H1 (cell line): ENCODE measurements at regions not wholly inside any gene's neighbourhood (a gene's known extent, or its start where the extent isn't known, plus 50 kb on each side); places are given as distances from the start of the nearest gene placed in this dataset.

Experiments used
- CTCF ChIA-PET: fragments of 300-600 bp; sonication (Branson Sonifier 250); formaldehyde crosslinking; loops from one replicate; lab custom pipeline; 2021; ENCODE audit not compliant: partially characterized antibody; lab: Charles Lee
- POLR2A ChIA-PET: fragments of 300-600 bp; sonication (Branson Sonifier 250); formaldehyde crosslinking; loops from one replicate; lab custom pipeline; 2021; ENCODE audit warnings: inconsistent platforms; ENCODE audit not compliant: partially characterized antibody; lab: Charles Lee
- DNase-seq, 2 experiments: peaks; one replicate each; pipeline versions ENCODE4 v3.0.0 to v3.0.0-alpha.2; 2010 to 2022; ENCODE audit warnings: low spot score in 2 of 2, low read depth in 1 of 2, mixed read lengths in 1 of 2
- FAIRE-seq: peaks from 2 replicates; lab custom pipeline; 2011; peaks lifted over from hg19 to GRCh38; lab: Jason Lieb, UNC
- H2AFZ ChIP-seq: 2 replicates; pipeline ENCODE4 v1.8.1; 2012; ENCODE audit warnings: low read length, inconsistent platforms
- H2AK5ac ChIP-seq: 2 replicates; pipeline ENCODE4 v1.6.1; 2013; ENCODE audit warnings: low read depth, low read length
- H2BK120ac ChIP-seq: replicated peaks from 2 replicates; pipeline ENCODE3; 2013; ENCODE audit warnings: low read depth, low read length, inconsistent platforms
- H2BK12ac ChIP-seq: 2 replicates; pipeline ENCODE4 v1.6.1; 2013; ENCODE audit warnings: low read depth, low read length
- H2BK15ac ChIP-seq: 2 replicates; pipeline ENCODE4 v1.6.1; 2013; ENCODE audit warnings: low read length
- H2BK20ac ChIP-seq: 2 replicates; pipeline ENCODE4 v1.6.1; 2013; ENCODE audit warnings: low read length
- H2BK5ac ChIP-seq: 2 replicates; pipeline ENCODE4 v1.6.1; 2013; ENCODE audit warnings: low read depth, low read length
- H3K14ac ChIP-seq: 2 replicates; pipeline ENCODE4 v1.6.1; 2013; ENCODE audit warnings: inconsistent platforms; ENCODE audit not compliant: insufficient read length
- H3K18ac ChIP-seq: 2 replicates; pipeline ENCODE4 v1.6.1; 2013; ENCODE audit warnings: low read length; ENCODE audit errors: extremely low read depth
- H3K23ac ChIP-seq: 2 replicates; pipeline ENCODE4 v1.6.1; 2013; ENCODE audit warnings: inconsistent platforms; ENCODE audit not compliant: insufficient read length
- H3K23me2 ChIP-seq: 2 replicates; pipeline ENCODE4 v1.6.1; 2013; ENCODE audit warnings: low read depth, low read length
- H3K27ac ChIP-seq: 2 replicates; pipeline ENCODE4 v1.6.1; 2011; ENCODE audit warnings: low read depth, low read length, inconsistent platforms
- H3K27me3 ChIP-seq, 4 experiments: replicated peaks in 1 of 4; 1 replicate in 1 of 4; 2 replicates in 3 of 4; pipeline versions ENCODE4 v1.6.1 to v1.8.1; 2011 to 2013; ENCODE audit warnings: low read length in 3 of 4, mild to moderate bottlenecking in 3 of 4, inconsistent platforms in 2 of 4, mixed read lengths in 2 of 4, moderate library complexity in 1 of 4; ENCODE audit not compliant: control insufficient read depth in 3 of 4, insufficient read depth in 3 of 4; ENCODE audit errors: extremely low read depth in 1 of 4
- H3K36me3 ChIP-seq, 4 experiments: 2 replicates each; pipeline versions ENCODE4 v1.6.1 to v1.8.1; 2011 to 2013; ENCODE audit warnings: mild to moderate bottlenecking in 4 of 4, low read length in 3 of 4, moderate library complexity in 2 of 4, control low read depth in 1 of 4, inconsistent platforms in 1 of 4; ENCODE audit not compliant: insufficient read depth in 4 of 4, control insufficient read depth in 2 of 4
- H3K4ac ChIP-seq: replicated peaks from 2 replicates; pipeline ENCODE3; 2013; ENCODE audit warnings: low read length, low read depth, mixed read lengths, inconsistent platforms; ENCODE audit not compliant: insufficient read length
- H3K4me1 ChIP-seq, 4 experiments: replicated peaks in 1 of 4; 1 replicate in 1 of 4; 2 replicates in 3 of 4; pipeline versions ENCODE4 v1.6.1 to v1.8.1; 2011 to 2013; ENCODE audit warnings: low read length in 3 of 4, inconsistent platforms in 2 of 4, mixed read lengths in 1 of 4; ENCODE audit not compliant: insufficient read depth in 4 of 4, control insufficient read depth in 3 of 4
- H3K4me2 ChIP-seq, 2 experiments: 2 replicates each; pipeline versions ENCODE4 v1.6.1 to v1.8.1; 2011 to 2013; ENCODE audit warnings: low read depth in 2 of 2, low read length in 2 of 2, control low read depth in 1 of 2, inconsistent platforms in 1 of 2, mild to moderate bottlenecking in 1 of 2; ENCODE audit not compliant: insufficient read depth in 1 of 2
- H3K4me3 ChIP-seq, 4 experiments: fragments of 200-600, 300-600 bp in 1 of 4; sonication (generic), shearing (Covaris generic), sonication (Bioruptor Twin) in 1 of 4; 2 replicates each; pipeline versions ENCODE4 v1.5.1 to v1.8.1; 2011 to 2016; ENCODE audit warnings: low read length in 4 of 4, low read depth in 3 of 4, control low read depth in 2 of 4, inconsistent platforms in 2 of 4, mild to moderate bottlenecking in 2 of 4, mixed read lengths in 1 of 4, moderate library complexity in 1 of 4; ENCODE audit not compliant: insufficient read depth in 2 of 4; ENCODE audit errors: extremely low read depth in 1 of 4
- H3K56ac ChIP-seq: replicated peaks from 2 replicates; pipeline ENCODE3; 2013; ENCODE audit warnings: low read depth, mild to moderate bottlenecking, mixed read lengths, low read length, inconsistent platforms; ENCODE audit not compliant: insufficient read length
- H3K79me1 ChIP-seq: 2 replicates; pipeline ENCODE4 v1.6.1; 2013; ENCODE audit warnings: low read depth, low read length, control low read depth
- H3K79me2 ChIP-seq, 2 experiments: 2 replicates each; pipeline versions ENCODE4 v1.6.1 to v1.8.1; 2012 to 2013; ENCODE audit warnings: low read length in 2 of 2, mild to moderate bottlenecking in 2 of 2, inconsistent platforms in 1 of 2; ENCODE audit not compliant: insufficient read depth in 2 of 2, control insufficient read depth in 1 of 2
- H3K9ac ChIP-seq, 4 experiments: replicated peaks in 1 of 4; 1 replicate in 1 of 4; 2 replicates in 3 of 4; pipeline versions ENCODE4 v1.6.1 to v1.8.1; 2011 to 2013; ENCODE audit warnings: low read depth in 3 of 4, low read length in 3 of 4, control low read depth in 2 of 4, mild to moderate bottlenecking in 2 of 4, moderate library complexity in 2 of 4, inconsistent platforms in 1 of 4; ENCODE audit errors: extremely low read depth in 1 of 4
- H3K9me3 ChIP-seq, 2 experiments: 2 replicates each; pipeline versions ENCODE4 v1.6.1 to v1.8.1; 2012 to 2013; ENCODE audit warnings: mild to moderate bottlenecking in 2 of 2, moderate library complexity in 2 of 2, control low read depth in 1 of 2, inconsistent platforms in 1 of 2, low read depth in 1 of 2, low read length in 1 of 2, mixed read lengths in 1 of 2; ENCODE audit not compliant: insufficient read depth in 2 of 2
- H4K20me1 ChIP-seq, 2 experiments: replicated peaks in 1 of 2; 2 replicates each; pipeline versions ENCODE3 to v1.8.1; 2011 to 2013; ENCODE audit warnings: inconsistent platforms in 2 of 2, low read length in 2 of 2, mild to moderate bottlenecking in 1 of 2; ENCODE audit not compliant: insufficient read depth in 2 of 2, control insufficient read depth in 1 of 2
- H4K5ac ChIP-seq: 2 replicates; pipeline ENCODE4 v1.6.1; 2013; ENCODE audit warnings: low read length, low read depth, mixed read lengths, inconsistent platforms; ENCODE audit not compliant: insufficient read length
- H4K8ac ChIP-seq: 2 replicates; pipeline ENCODE4 v1.8.0; 2013; ENCODE audit warnings: mild to moderate bottlenecking, moderate library complexity, low read length, inconsistent platforms; ENCODE audit not compliant: insufficient read depth; ENCODE audit errors: extremely low read depth
- H4K91ac ChIP-seq: replicated peaks from 2 replicates; pipeline ENCODE3; 2013; ENCODE audit warnings: low read length, mixed read lengths, inconsistent platforms; ENCODE audit not compliant: insufficient read length
- BRCA1 ChIP-seq: IDR thresholded peaks from 2 replicates; pipeline ENCODE4 v1.6.1; 2012; ENCODE audit warnings: low read depth, low read length, improper control_type of control experiment
- JUND ChIP-seq: IDR thresholded peaks from 2 replicates; pipeline ENCODE4 v1.6.1; 2011; ENCODE audit warnings: mild to moderate bottlenecking, improper control_type of control experiment, low read length
- POLR2AphosphoS5 ChIP-seq: IDR thresholded peaks from 2 replicates; pipeline ENCODE4 v1.6.1; 2011; ENCODE audit warnings: low read depth, low read length
- RAD21 ChIP-seq, 2 experiments: IDR thresholded peaks in 1 of 2; conservative IDR thresholded peaks in 1 of 2; 2 replicates each; pipeline ENCODE4 v1.6.1; 2011; ENCODE audit warnings: low read depth in 2 of 2, low read length in 2 of 2, improper control_type of control experiment in 1 of 2, inconsistent platforms in 1 of 2, mild to moderate bottlenecking in 1 of 2, moderate library complexity in 1 of 2
- SP2 ChIP-seq: IDR thresholded peaks from 2 replicates; pipeline ENCODE4 v1.6.1; 2012; ENCODE audit warnings: mild to moderate bottlenecking, low read length, inconsistent platforms
- SRF ChIP-seq: IDR thresholded peaks from 2 replicates; pipeline ENCODE4 v1.6.1; 2011; ENCODE audit warnings: mild to moderate bottlenecking, low read depth, low read length, moderate library complexity
- WGBS, 2 experiments: shearing (Covaris generic) in 1 of 2; methylation state at CpG; one replicate each; pipeline versions ENCODE4 v1.1.6 to v1.1.7; 2013 to 2015; ENCODE audit warnings: low lambda C conversion rate in 2 of 2, mixed read lengths in 2 of 2, inconsistent platforms in 1 of 2, low coverage in 1 of 2, missing lambda C conversion rate in 1 of 2; ENCODE audit not compliant: insufficient replicate concordance in 2 of 2, insufficient coverage in 1 of 2, insufficient read length in 1 of 2; ENCODE audit errors: extremely low coverage in 1 of 2, missing lambda C conversion rate in 1 of 2; 5-methylcytosine and 5-hydroxymethylcytosine counted together

- no peak overlapping the region for H3K18ac ChIP-seq
- POLR2A ChIA-PET = no interaction called here
- no peak overlapping the region for H2BK20ac ChIP-seq
- no peak overlapping the region for H2BK12ac ChIP-seq
- 63% methylated on average over 2 of the region's 2 CpGs; no CpG with 5 or more reads in 1 of the 2 experiments for WGBS, 2 experiments
- H3K79me1 ChIP-seq = no peaks in the 10 kb centered on the region
- H2BK120ac ChIP-seq = no peak overlapping the region
- no peak for TF ChIP-seq SRF
- no peak for TF ChIP-seq RAD21 (IDR thresholded peaks at IDR 0.05 in 1 of 2, conservative IDR thresholded peaks at IDR 0.05 in 1 of 2; ENCODE audit: low read depth in 2 of 2, low read length in 2 of 2)
- TF ChIP-seq BRCA1 = no peak
- no peak for TF ChIP-seq SP2
- no peak for TF ChIP-seq POLR2AphosphoS5
- no peak for TF ChIP-seq JUND
- TF ChIP-seq, all 59 proteins: peak for 0
- H3K9ac ChIP-seq = no peak overlapping the region
- DNase-seq = no peak
- H4K20me1 ChIP-seq = no peaks in the 10 kb centered on the region
- H2AFZ ChIP-seq = no peak overlapping the region
- H3K27me3 ChIP-seq = no peaks in the 10 kb centered on the region
- no peak overlapping the region for H3K23ac ChIP-seq
- no peak overlapping the region for H3K56ac ChIP-seq
- no peak overlapping the region for H4K8ac ChIP-seq
- no peak overlapping the region for H2AK5ac ChIP-seq
- H4K91ac ChIP-seq = no peak overlapping the region
- H3K9me3 ChIP-seq = no peaks in the 10 kb centered on the region
- H2BK15ac ChIP-seq = no peak overlapping the region
- no peak overlapping the region for H3K27ac ChIP-seq
- H3K4me2 ChIP-seq = no peak overlapping the region
- no peaks in the 10 kb centered on the region for H3K4me1 ChIP-seq
- no peak overlapping the region for H3K4ac ChIP-seq
- CTCF ChIA-PET = no interaction called here
- H2BK5ac ChIP-seq = no peak overlapping the region
- no peaks in the 10 kb centered on the region for H3K79me2 ChIP-seq
- no peak overlapping the region for H4K5ac ChIP-seq
- no peak overlapping the region for H3K4me3 ChIP-seq
- FAIRE-seq = no peak
- H3K14ac ChIP-seq = no peak overlapping the region
- no peaks in the 10 kb centered on the region for H3K36me3 ChIP-seq
- H3K23me2 ChIP-seq = no peaks in the 10 kb centered on the region
These were observed 261.3 kb upstream of the ARHGAP20 start for GRCh38 chr11:110973401-110973980.
